IMR-90 (cell line): ENCODE measurements at regions not wholly inside any gene's neighbourhood (a gene's known extent, or its start where the extent isn't known, plus 50 kb on each side); places are given as distances from the start of the nearest gene placed in this dataset.

Experiments used
- ATAC-seq: fragments of 200-7000 bp; cut with Tn5 transposase; 2 replicates; pipeline ENCODE4 v1.9.1; 2020; ENCODE audit warnings: low read depth, mild to moderate bottlenecking, moderate library complexity
- BruUV-seq: library from RNA; stranded (reverse); fragments of 400-500 nt; replicated peaks from 2 replicates; lab custom pipeline; 2021; lab: Mats Ljungman, UMichigan
- CTCF ChIA-PET: fragments of 300-600 bp; formaldehyde crosslinking; extraction: SDS; loops from one replicate; lab custom pipeline; 2021; ENCODE audit warnings: antibody characterized with exemption; lab: Yijun Ruan, JAX
- POLR2A ChIA-PET: fragments of 300-600 bp; sonication (Branson Sonifier 250); formaldehyde crosslinking; loops from one replicate; lab custom pipeline; 2022; ENCODE audit warnings: antibody characterized with exemption; ENCODE audit not compliant: unreplicated experiment; lab: Charles Lee
- DNase-seq: peaks from one replicate; pipeline ENCODE4 v3.0.0; 2013
- H2AFZ ChIP-seq: replicated peaks from 2 replicates; pipeline ENCODE3; 2013; ENCODE audit warnings: low read length, mild to moderate bottlenecking; ENCODE audit not compliant: poor library complexity
- H2AK5ac ChIP-seq: 2 replicates; pipeline ENCODE4 v1.6.1; 2013; ENCODE audit warnings: low read depth, low read length, inconsistent platforms
- H2AK9ac ChIP-seq: replicated peaks from 2 replicates; pipeline ENCODE3; 2013; ENCODE audit warnings: mild to moderate bottlenecking, low read depth, low read length, moderate library complexity; ENCODE audit not compliant: poor library complexity
- H2BK120ac ChIP-seq: 2 replicates; pipeline ENCODE4 v1.6.1; 2013; ENCODE audit warnings: low read depth, low read length, inconsistent platforms
- H2BK15ac ChIP-seq: 3 replicates; pipeline ENCODE4 v1.6.1; 2013; ENCODE audit warnings: low read depth, low read length, inconsistent platforms
- H2BK20ac ChIP-seq: 2 replicates; pipeline ENCODE4 v1.6.1; 2013; ENCODE audit warnings: low read depth, mild to moderate bottlenecking, inconsistent platforms, low read length, moderate library complexity
- H2BK5ac ChIP-seq: 2 replicates; pipeline ENCODE4 v1.6.1; 2013; ENCODE audit warnings: mild to moderate bottlenecking, low read depth, low read length, inconsistent platforms; ENCODE audit not compliant: poor library complexity, severe bottlenecking
- H3K14ac ChIP-seq: replicated peaks from 2 replicates; pipeline ENCODE4 v1.6.1; 2013; ENCODE audit warnings: low read depth, low read length, inconsistent platforms
- H3K18ac ChIP-seq: 2 replicates; pipeline ENCODE4 v1.6.1; 2013; ENCODE audit warnings: low read depth, low read length, control low read depth
- H3K23ac ChIP-seq: 2 replicates; pipeline ENCODE4 v1.6.1; 2013; ENCODE audit warnings: low read depth, low read length, inconsistent platforms
- H3K27ac ChIP-seq: 2 replicates; pipeline ENCODE4 v1.5.1; 2013; ENCODE audit warnings: mild to moderate bottlenecking, control low read depth, low read length; ENCODE audit not compliant: insufficient read depth
- H3K27me3 ChIP-seq: 2 replicates; pipeline ENCODE4 v1.6.1; 2013; ENCODE audit warnings: low read length; ENCODE audit not compliant: control insufficient read depth, insufficient read depth
- H3K36me3 ChIP-seq: 2 replicates; pipeline ENCODE4 v1.6.1; 2013; ENCODE audit warnings: low read length, mixed read lengths; ENCODE audit not compliant: control insufficient read depth, insufficient read depth
- H3K4ac ChIP-seq: 2 replicates; pipeline ENCODE4 v1.6.1; 2013; ENCODE audit warnings: low read depth, low read length, inconsistent platforms
- H3K4me1 ChIP-seq: 2 replicates; pipeline ENCODE4 v1.6.1; 2013; ENCODE audit warnings: low read length, mixed read lengths; ENCODE audit not compliant: control insufficient read depth, insufficient read depth
- H3K4me2 ChIP-seq: 2 replicates; pipeline ENCODE4 v1.6.1; 2013; ENCODE audit warnings: low read depth, mild to moderate bottlenecking, control low read depth, low read length, moderate library complexity
- H3K4me3 ChIP-seq: 2 replicates; pipeline ENCODE4 v1.5.1; 2013; ENCODE audit warnings: low read depth, mild to moderate bottlenecking, control low read depth, low read length, moderate library complexity; ENCODE audit not compliant: insufficient read depth
- H3K56ac ChIP-seq: 2 replicates; pipeline ENCODE4 v1.6.1; 2013; ENCODE audit warnings: low read length, inconsistent platforms; ENCODE audit not compliant: insufficient read depth; ENCODE audit errors: extremely low read depth
- H3K79me1 ChIP-seq, 2 experiments: 2 replicates each; pipeline ENCODE4 v1.6.1; 2013; ENCODE audit warnings: low read length in 2 of 2, inconsistent platforms in 1 of 2, low read depth in 1 of 2
- H3K9ac ChIP-seq: 2 replicates; pipeline ENCODE4 v1.6.1; 2013; ENCODE audit warnings: low read depth, low read length, control low read depth
- H3K9me1 ChIP-seq: 2 replicates; pipeline ENCODE4 v1.6.1; 2013; ENCODE audit warnings: low read length, inconsistent platforms; ENCODE audit not compliant: insufficient read depth
- H3K9me3 ChIP-seq: 2 replicates; pipeline ENCODE4 v1.6.1; 2013; ENCODE audit warnings: low read length; ENCODE audit not compliant: control insufficient read depth, insufficient read depth
- H4K20me1 ChIP-seq: 2 replicates; pipeline ENCODE4 v1.6.1; 2013; ENCODE audit warnings: low read length, inconsistent platforms; ENCODE audit not compliant: insufficient read depth
- H4K5ac ChIP-seq: 2 replicates; pipeline ENCODE4 v1.6.1; 2013; ENCODE audit warnings: mild to moderate bottlenecking, low read depth, low read length, control low read depth
- H4K8ac ChIP-seq, 2 experiments: 2 replicates each; pipeline ENCODE4 v1.6.1; 2013; ENCODE audit warnings: low read depth in 2 of 2, low read length in 2 of 2, control low read depth in 1 of 2, inconsistent platforms in 1 of 2
- H4K91ac ChIP-seq: 2 replicates; pipeline ENCODE4 v1.6.1; 2013; ENCODE audit warnings: low read depth, low read length, inconsistent platforms; ENCODE audit not compliant: insufficient read depth
- BHLHE40 ChIP-seq: fragments of 150-350 bp; IDR thresholded peaks from 2 replicates; pipeline ENCODE4 v1.6.1; 2016; ENCODE audit warnings: mild to moderate bottlenecking, low read depth, low read length
- CTCF ChIP-seq: conservative IDR thresholded peaks from 2 replicates; pipeline ENCODE4 v1.5.1; 2012; ENCODE audit warnings: mild to moderate bottlenecking, low read depth, low read length, improper control_type of control experiment
- NFE2L2 ChIP-seq: fragments of 150-350 bp; IDR thresholded peaks from 2 replicates; pipeline ENCODE4 v1.6.1; 2016; ENCODE audit warnings: low read depth, mild to moderate bottlenecking, low read length
- POLR2A ChIP-seq: IDR thresholded peaks from 2 replicates; pipeline ENCODE4 v1.6.1; 2012; ENCODE audit warnings: mild to moderate bottlenecking, low read depth, low read length
- RAD21 ChIP-seq: IDR thresholded peaks from 2 replicates; pipeline ENCODE4 v1.6.1; 2012; ENCODE audit warnings: low read length, improper control_type of control experiment
- RCOR1 ChIP-seq: IDR thresholded peaks from 2 replicates; pipeline ENCODE4 v1.6.1; 2012; ENCODE audit warnings: mild to moderate bottlenecking, low read length, improper control_type of control experiment; ENCODE audit not compliant: insufficient replicate concordance
- RFX5 ChIP-seq: IDR thresholded peaks from 2 replicates; pipeline ENCODE4 v1.8.0; 2012; ENCODE audit warnings: low read depth, mild to moderate bottlenecking, low read length, moderate library complexity
- WGBS, 2 experiments: methylation state at CpG; one replicate each; pipeline versions ENCODE4 v1.1.5 to v1.1.7; 2013; ENCODE audit warnings: missing lambda C conversion rate in 2 of 2; ENCODE audit not compliant: insufficient read length in 1 of 2; ENCODE audit errors: extremely low coverage in 2 of 2; 5-methylcytosine and 5-hydroxymethylcytosine counted together
- dilution Hi-C: fragments of 300-500 bp; cut with HindIII; formaldehyde crosslinking; loops from one replicate; pipeline ENCODE4 v1.14.3; 2018; ENCODE audit warnings: low sequenced_read_pairs; ENCODE audit not compliant: unreplicated experiment
- in situ Hi-C: fragments of 300-500 bp; cut with MboI; formaldehyde crosslinking; loops from 3 replicates; pipeline ENCODE4 v1.14.3; 2019; ENCODE audit warnings: low sequenced_read_pairs, inconsistent platforms, mixed read lengths
- intact Hi-C: fragments of 100-400 bp; cut with micrococcal nuclease; formaldehyde crosslinking; loops from 2 replicates; pipeline ENCODE4 v1.10.0; 2022
- TF ChIP-seq, protein P1 (sequence below): fragments of 150-350 bp; IDR thresholded peaks from 2 replicates; pipeline ENCODE4 v1.6.1; 2016; ENCODE audit warnings: low read depth, mild to moderate bottlenecking, low read length, moderate library complexity, borderline replicate concordance

DNA sequence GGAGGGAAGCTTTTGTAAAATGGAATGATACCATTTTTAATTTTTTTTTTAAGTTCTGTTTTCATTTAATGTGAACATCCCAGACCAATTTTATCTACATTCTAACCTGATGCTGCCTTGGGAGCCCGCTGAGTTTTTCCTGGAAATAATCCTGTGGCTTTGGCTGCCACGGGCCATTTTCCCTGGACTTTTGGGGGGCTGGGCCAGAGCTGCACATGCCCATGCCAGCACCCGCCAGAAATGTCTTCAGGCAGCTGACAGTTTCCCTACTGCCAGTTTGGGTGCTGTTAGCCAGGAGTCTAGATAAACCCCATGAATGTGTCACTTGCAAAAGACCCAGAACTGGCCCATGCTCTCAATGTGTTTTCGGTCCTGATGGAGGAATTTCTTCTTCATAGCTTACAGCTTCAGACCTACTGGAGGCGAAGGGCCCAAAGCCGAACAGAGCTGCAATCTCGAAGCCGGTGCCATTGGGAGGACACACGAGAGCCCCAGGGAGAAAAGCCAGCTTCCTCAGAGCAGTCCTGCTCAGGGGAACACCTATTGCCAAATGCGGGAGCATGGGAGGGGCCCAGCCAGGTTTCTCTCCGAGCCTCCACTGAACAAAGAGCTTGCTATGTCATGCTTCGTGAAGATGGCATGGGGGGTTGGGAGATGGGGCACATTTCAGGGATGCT, 444.2 kb upstream of the MKI67 start:
- H3K9me3 ChIP-seq, result peaks cover 48% of the 10 kb centered on the region
- no peak overlapping the region for H3K4ac ChIP-seq
- DNase-seq (no peak), ATAC-seq (no peak)
- no peak overlapping the region for H3K27ac ChIP-seq
- no peak overlapping the region for H2BK5ac ChIP-seq
- H3K4me3 ChIP-seq, result no peak overlapping the region
- no peak overlapping the region for H2BK120ac ChIP-seq
- no peak overlapping the region for H3K14ac ChIP-seq
- 29% methylated on average over 1 of the region's 12 CpGs; no CpG with 5 or more reads in 1 of the 2 experiments for WGBS, 2 experiments
- no peaks in the 10 kb centered on the region for H3K4me1 ChIP-seq
- H4K5ac ChIP-seq, result no peak overlapping the region
- H2AK9ac ChIP-seq, result no peak overlapping the region
- H3K18ac ChIP-seq, result no peak overlapping the region
- H3K23ac ChIP-seq, result no peak overlapping the region
- H2BK15ac ChIP-seq, result no peak overlapping the region
- in situ Hi-C loops (no loop called here), intact Hi-C loops (no loop called here), dilution Hi-C loops (no loop called here)
- H3K27me3 ChIP-seq, result no peaks in the 10 kb centered on the region
- no peak overlapping the region for H2BK20ac ChIP-seq
- no peak overlapping the region for H4K91ac ChIP-seq
- no peak overlapping the region for H2AFZ ChIP-seq
- BruUV-seq, result no TSS peak
- no peaks in the 10 kb centered on the region for H3K79me1 ChIP-seq
- H4K8ac ChIP-seq, result no peak overlapping the region
- no peak overlapping the region for H2AK5ac ChIP-seq
- H4K20me1 ChIP-seq, result no peaks in the 10 kb centered on the region
- CTCF ChIA-PET, result no interaction called here
- TF ChIP-seq POLR2A (no peak), RCOR1 (no peak), CTCF (no peak), BHLHE40 (no peak), NFE2L2 (no peak), RAD21 (no peak), RFX5 (no peak)
- TF ChIP-seq, protein P1, sequence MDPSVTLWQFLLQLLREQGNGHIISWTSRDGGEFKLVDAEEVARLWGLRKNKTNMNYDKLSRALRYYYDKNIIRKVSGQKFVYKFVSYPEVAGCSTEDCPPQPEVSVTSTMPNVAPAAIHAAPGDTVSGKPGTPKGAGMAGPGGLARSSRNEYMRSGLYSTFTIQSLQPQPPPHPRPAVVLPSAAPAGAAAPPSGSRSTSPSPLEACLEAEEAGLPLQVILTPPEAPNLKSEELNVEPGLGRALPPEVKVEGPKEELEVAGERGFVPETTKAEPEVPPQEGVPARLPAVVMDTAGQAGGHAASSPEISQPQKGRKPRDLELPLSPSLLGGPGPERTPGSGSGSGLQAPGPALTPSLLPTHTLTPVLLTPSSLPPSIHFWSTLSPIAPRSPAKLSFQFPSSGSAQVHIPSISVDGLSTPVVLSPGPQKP, result no peak
- no peak overlapping the region for H3K4me2 ChIP-seq
- H3K56ac ChIP-seq, result no peak overlapping the region
- H3K36me3 ChIP-seq, result no peaks in the 10 kb centered on the region
- POLR2A ChIA-PET, result no interaction called here
- no peaks in the 10 kb centered on the region for H3K9me1 ChIP-seq
- no peak overlapping the region for H3K9ac ChIP-seq
